G401 (cell line): ENCODE measurements at regions not wholly inside any gene's neighbourhood (a gene's known extent, or its start where the extent isn't known, plus 50 kb on each side); places are given as distances from the start of the nearest gene placed in this dataset.

Source experiments
- DNase-seq: peaks from one replicate; pipeline ENCODE4 v3.0.0-alpha.2; 2015; ENCODE audit warnings: low spot score
- in situ Hi-C: cut with HindIII; loops from 2 replicates; pipeline ENCODE4 v1.10.0; 2016; ENCODE audit warnings: low sequenced_read_pairs, mixed read lengths

DNA sequence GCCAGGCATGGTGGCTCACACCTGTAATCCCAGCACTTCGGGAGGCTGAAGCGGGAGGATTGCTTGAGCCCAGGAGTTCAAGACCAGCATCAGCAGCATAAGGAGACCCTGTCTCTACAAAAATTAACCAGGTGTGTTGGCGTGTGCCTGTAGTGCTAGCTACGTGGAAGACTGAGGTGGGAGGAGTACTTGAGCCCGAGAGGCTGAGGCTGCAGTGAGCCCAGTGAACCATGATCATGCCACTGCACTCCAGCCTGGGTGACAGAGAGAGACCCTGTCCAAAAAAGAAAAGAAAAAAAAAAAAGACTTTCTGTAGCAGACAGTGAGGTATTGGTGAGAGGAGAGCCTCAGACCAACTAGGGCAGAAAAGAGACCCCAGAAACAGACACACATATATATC lies 263.8 kb downstream of the XXYLT1 start:
- DNase-seq, result no peak
- in situ Hi-C loops, result no loop called here

DNA sequence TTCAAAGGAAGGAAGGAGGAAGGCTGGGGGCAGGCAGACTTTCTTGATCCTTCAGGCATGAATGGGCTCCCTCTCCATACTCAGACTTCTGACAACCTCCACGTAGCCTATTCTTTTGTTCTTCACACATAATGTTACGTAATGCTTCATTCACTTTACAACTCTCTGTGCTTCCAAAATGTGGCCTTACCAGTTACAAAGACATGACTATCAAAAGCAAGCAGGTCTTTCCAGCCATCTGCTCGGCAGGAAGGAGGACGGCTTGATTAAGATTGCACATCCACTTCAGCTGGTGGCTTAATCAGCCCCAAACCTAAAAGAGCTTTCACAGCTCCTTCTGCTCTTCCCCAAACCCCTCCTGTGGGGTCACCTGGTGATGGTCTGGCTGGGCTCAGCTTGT lies 263.2 kb downstream of the XXYLT1 start:
- no peak for DNase-seq
- in situ Hi-C loops, result no loop called here

DNA sequence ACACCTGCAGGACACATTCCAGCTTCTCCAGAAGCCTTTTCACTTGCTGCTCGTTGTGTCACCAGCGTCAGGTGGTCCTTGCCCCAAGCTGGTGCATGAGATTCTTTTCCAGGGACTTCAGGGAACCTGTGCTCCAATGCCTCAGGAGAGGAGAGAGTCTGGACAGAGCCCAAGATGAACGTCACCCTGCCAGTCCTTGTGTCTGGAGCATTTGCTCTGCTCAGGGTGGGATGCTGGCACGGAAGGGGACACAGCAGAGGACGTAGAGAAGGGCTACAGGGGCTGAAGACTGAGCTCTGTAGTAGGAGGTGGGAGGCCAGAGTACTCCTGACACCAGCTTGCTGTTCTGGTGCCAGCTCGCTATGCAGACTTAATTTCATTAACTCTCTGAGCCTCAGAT lies 262.1 kb downstream of the XXYLT1 start:
- in situ Hi-C loops, result no loop called here
- DNase-seq, result no peak

DNA sequence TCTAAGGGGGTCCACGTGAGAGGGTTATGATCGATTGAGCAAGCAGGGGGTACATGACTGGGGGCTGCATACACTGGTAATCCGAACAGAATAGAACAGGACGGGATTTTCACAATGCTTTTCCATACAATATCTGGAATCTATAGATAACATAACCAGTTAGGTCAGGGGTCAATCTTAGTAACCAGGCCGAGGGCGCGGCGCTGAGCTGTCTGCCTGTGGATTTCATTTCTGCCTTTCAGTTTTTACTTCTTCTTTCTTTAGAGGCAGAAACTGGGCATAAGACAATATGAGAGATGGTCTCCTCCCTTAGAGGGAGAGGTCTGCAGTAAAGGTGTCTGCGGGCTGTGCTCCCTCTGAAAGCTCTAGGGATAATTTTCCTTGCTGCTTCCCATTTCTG lies 261.3 kb downstream of the XXYLT1 start:
- no peak for DNase-seq
- in situ Hi-C loops, result no loop called here

DNA sequence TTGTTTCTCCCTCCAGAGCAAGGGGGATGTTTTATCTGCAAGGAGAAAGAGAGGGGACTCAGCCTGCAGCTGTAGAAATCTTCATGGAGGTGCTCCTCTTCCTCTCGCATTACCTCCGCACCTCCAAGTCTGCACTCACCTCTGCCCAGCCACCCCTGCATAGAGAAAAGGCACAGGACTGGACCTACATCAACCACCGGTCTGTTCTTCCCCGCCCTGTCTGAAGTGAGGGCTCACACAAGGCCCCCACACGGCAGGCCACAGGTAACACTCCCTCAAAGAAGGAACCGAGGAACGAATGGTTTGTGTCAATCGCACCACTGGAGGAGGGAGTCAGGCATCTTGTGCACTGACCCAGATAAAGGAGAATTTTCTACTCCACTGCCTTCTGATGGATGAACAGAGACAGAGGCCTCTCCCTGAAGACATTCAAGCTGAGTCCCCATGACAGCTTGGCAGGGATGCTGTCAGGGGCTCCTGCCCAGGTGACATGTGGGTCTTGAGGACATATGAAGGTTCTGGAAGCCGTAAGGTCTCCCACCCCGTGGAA lies 260.3 kb downstream of the XXYLT1 start:
- in situ Hi-C loops, result no loop called here
- DNase-seq, result no peak

DNA sequence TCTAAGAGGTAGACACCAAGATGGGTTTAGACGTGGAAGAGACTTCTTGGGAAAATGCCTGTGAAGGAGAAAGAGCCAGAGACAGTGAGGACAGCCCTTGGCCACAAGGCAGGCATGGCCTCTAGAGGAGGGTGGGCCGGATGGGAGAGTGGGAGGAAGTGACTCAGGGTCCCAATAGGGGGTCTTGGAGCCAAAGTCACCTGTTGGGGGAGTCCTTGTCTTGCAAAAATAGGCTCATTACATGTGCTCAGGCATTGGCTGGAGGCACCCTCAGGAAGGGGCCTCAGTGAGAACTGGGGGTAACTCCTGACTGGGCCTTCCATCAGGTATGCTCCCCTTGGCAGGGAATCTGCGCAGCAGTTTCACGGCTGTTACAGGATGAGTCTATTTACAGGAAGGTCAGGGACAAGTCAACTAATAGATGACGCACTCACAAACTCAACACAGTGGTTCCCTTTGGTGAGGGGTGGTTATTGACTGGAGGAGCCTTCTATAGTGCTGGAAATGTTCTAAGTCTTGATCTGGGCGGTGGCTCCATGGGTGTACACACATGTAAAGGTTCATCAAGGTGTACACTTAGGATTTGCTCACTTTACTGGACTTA lies 259.6 kb downstream of the XXYLT1 start:
- in situ Hi-C loops, result no loop called here
- no peak for DNase-seq

DNA sequence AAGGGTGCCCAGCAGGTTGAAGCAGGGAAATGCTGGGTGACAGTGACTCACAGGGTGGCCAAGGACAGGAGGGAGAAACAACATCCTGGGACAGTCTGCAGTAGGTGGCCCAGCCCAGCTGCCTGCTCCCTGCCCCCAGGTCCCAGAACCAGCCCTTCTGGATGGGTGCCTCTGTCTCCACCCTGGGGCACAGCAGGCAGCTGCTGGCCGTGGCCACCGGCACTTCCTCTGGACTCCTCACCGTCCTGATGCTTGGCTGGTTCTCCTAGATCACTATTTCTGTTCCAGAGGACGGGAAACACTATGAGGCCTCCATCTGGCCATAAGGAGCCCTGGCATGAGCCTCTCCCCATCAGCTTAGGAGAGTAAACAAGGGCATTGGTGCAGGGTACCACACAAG lies 258.9 kb downstream of the XXYLT1 start:
- in situ Hi-C loops, result no loop called here
- no peak for DNase-seq

DNA sequence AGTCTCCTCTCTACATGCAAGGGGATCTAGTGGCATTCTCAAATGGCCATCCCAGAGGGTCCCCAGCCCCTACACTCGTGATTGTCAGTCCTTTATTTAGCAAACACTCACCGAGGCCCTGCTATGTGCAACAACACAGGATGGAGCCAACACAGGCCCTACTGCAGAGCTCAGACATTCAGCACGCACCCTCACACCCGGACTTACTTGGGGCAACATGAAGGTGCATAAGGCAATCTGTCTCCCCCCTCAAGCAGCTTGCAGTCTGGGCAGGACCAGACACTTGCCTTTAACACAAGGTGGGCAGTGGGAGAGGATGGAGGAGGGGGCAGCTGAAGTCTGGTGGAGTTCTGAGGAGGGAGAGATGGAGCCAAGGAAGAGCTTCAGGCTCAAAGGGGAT lies 258.4 kb downstream of the XXYLT1 start:
- no peak for DNase-seq
- in situ Hi-C loops, result no loop called here

DNA sequence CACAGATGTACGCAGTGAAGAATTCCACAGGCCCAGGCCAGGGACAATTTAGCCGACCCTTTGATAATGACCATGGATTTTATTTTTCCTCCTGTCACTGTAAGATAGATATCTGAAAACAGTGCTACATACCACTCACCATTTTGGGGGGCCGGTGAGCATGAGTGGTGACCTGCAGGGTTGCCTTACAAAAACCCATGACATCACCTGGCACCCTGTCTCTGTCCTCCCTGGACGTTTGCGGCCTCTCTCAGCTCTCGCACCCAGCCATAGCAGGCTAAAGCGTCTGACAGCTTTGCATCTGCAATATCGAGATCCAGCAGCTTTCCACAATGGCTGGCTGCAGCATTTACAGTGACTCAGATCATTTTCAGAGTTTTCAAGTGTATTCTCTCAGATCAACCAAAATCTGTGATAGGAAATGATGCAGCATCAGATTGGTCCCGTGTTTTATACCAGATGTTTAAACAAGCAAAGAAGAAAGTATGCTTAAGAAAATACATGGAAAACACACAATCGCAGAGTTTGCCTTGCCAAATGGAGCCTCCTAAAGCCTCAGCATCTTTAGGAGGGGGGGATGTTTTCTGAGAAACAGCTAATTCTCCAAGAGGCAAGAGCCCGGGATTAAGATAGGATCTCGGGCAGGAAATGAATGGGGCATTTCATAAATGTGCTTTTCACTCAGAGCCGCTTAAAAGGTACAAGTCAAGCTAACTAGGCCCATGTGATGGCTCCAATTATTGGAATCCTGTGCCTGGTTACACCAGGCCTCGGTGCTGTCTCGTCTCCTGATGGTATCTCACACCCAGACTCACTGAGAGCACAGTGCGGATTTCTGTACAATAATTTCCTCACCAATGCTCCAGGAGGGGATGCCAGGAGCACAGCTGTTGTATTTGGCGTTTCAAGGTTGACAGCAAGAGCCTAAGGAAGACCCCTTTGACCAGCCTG lies 257.3 kb downstream of the XXYLT1 start:
- in situ Hi-C loops, result no loop called here
- DNase-seq, result no peak

DNA sequence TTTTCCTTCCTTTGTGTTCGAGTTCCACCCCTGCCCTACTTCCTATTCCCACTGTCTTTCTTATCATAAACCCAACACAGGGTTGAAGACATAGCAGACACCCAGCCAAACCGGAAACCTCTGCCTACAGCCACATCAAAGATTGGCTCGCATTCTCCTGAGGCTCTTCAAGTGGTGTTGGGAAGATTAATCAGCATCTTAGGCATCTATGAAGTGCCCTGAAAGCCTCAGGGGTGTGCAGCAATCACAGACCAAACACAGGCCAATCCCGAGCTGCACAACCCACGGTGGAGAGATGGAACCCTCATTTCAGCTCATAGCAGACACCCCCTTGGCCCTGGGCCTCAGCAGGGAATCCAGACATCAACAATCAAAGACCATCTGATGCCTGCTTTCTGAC lies 255.9 kb downstream of the XXYLT1 start:
- in situ Hi-C loops, result no loop called here
- no peak for DNase-seq

DNA sequence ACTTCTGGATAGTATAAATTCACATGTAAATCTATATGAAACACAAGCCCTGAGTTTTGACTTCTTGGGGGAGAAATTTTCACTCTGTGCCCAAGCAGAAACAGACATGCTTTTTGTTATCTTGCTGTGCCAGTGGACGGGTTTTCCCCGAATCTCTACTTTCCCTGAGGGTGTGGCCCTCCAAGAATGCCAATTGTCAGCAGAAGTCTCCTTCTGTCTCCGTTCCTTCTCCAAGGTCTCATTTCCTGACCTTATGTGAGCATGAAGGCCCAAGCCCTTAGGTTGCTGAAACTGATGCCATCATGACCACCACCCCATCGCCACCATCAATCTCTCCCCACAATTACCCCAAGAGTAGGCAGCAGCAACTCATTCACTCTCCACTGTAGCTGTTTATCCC lies 253.8 kb downstream of the XXYLT1 start:
- in situ Hi-C loops, result no loop called here
- no peak for DNase-seq
